Body of pancreas (tissue), 4 donors: ENCODE measurements at regions not wholly inside any gene's neighbourhood (a gene's known extent, or its start where the extent isn't known, plus 50 kb on each side); places are given as distances from the start of the nearest gene placed in this dataset.

ENCODE experiments used
- CTCF ChIP-seq, 7 experiments: fragments of 450-650 bp in 4 of 7; fragments of 200-600 bp in 3 of 7; sonication (generic) in 3 of 7; IDR thresholded peaks; one replicate each; pipeline ENCODE4 v1.5.1; 2016 to 2019; ENCODE audit warnings: antibody characterized with exemption in 7 of 7
- POLR2A ChIP-seq, 3 donors: fragments of 450-650 bp; IDR thresholded peaks; one replicate each; pipeline ENCODE4 v1.6.1; 2016; ENCODE audit warnings: antibody characterized with exemption in 3 of 3, mild to moderate bottlenecking in 2 of 3

DNA sequence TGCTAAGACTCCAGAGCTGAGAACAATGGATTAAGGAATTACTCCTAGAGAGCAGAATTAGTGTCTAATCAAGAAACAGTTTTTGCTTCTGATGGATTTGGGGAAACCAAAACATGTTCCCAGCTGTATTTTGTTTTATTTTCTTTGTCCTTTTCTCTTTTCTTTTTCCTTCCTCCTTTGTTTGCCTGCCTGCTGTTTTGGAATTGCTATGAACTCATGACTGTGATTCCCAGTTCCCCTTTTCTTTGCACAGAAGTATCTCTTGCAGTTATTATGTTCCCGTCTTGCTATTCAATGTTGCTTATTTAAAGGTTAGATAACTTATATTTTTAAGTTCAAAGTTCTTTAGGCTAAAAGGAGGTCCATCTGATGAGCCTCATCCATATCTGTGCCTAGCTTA, 77.0 kb upstream of the GBE1 start:
- TF ChIP-seq CTCF (IDR thresholded peaks at IDR 0.05) (no peak), POLR2A (IDR thresholded peaks at IDR 0.05) (no peak)
